ENCODE measurements at regions not wholly inside any gene's neighbourhood (a gene's known extent, or its start where the extent isn't known, plus 50 kb on each side); places are given as distances from the start of the nearest gene placed in this dataset.

GRCh38 chr3:126256251-126256650, 75.9 kb upstream of the ALDH1L1 start:
- no peak for TF ChIP-seq CTCF (IDR thresholded peaks at IDR 0.05)
- TF ChIP-seq, protein P1, sequence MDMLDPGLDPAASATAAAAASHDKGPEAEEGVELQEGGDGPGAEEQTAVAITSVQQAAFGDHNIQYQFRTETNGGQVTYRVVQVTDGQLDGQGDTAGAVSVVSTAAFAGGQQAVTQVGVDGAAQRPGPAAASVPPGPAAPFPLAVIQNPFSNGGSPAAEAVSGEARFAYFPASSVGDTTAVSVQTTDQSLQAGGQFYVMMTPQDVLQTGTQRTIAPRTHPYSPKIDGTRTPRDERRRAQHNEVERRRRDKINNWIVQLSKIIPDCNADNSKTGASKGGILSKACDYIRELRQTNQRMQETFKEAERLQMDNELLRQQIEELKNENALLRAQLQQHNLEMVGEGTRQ (IDR thresholded peaks at IDR 0.05; ENCODE audit: borderline replicate concordance, low read depth, low read length), result no peak
- no peak for TF ChIP-seq MAX (IDR thresholded peaks at IDR 0.05; ENCODE audit: low read depth)
- no peak for TF ChIP-seq MXI1 (IDR thresholded peaks at IDR 0.05; ENCODE audit: low read depth, low read length)
- TF ChIP-seq FOXJ3 (CRISPR knock-in tag; IDR thresholded peaks at IDR 0.05), result no peak
- no peak for TF ChIP-seq RXRA (IDR thresholded peaks at IDR 0.05; ENCODE audit: borderline replicate concordance, low read depth)
- TF ChIP-seq FOXM1 (IDR thresholded peaks at IDR 0.05; ENCODE audit: low read depth), result no peak
- no peak for TF ChIP-seq NFIC (IDR thresholded peaks at IDR 0.05; ENCODE audit: borderline replicate concordance)
- no peak for TF ChIP-seq EP300 (IDR thresholded peaks at IDR 0.05; ENCODE audit: borderline replicate concordance in 1 of 2, low read depth in 1 of 2, low read length in 1 of 2)
- TF ChIP-seq RCOR1 (IDR thresholded peaks at IDR 0.05; ENCODE audit: low read length), result no peak
- TF ChIP-seq IRF3 (IDR thresholded peaks at IDR 0.05; ENCODE audit: low read depth, low read length), result no peak
- no peak for TF ChIP-seq CHD2 (IDR thresholded peaks at IDR 0.05; ENCODE audit: low read length, partially characterized antibody)
- no peak for TF ChIP-seq GABPA (IDR thresholded peaks at IDR 0.05; ENCODE audit: low read depth)
- no peak for TF ChIP-seq RFX5 (IDR thresholded peaks at IDR 0.05; ENCODE audit: low read length)

All from SK-N-SH (cell line).